GM23248 (cell line): ENCODE measurements at regions not wholly inside any gene's neighbourhood (a gene's known extent, or its start where the extent isn't known, plus 50 kb on each side); places are given as distances from the start of the nearest gene placed in this dataset.

Source experiments
- EZH2 ChIP-seq: fragments of 200-600 bp; sonication (generic); IDR thresholded peaks from 2 replicates; pipeline ENCODE4 v1.6.1; 2018; ENCODE audit warnings: antibody characterized with exemption, mild to moderate bottlenecking; ENCODE audit not compliant: insufficient read depth, poor library complexity, severe bottlenecking
- EZH2phosphoT487 ChIP-seq: fragments of 200-600 bp; sonication (generic); IDR thresholded peaks from 2 replicates; pipeline ENCODE4 v1.6.1; 2018; ENCODE audit warnings: antibody characterized with exemption, moderate library complexity, mild to moderate bottlenecking, low read depth; ENCODE audit not compliant: insufficient read depth

DNA sequence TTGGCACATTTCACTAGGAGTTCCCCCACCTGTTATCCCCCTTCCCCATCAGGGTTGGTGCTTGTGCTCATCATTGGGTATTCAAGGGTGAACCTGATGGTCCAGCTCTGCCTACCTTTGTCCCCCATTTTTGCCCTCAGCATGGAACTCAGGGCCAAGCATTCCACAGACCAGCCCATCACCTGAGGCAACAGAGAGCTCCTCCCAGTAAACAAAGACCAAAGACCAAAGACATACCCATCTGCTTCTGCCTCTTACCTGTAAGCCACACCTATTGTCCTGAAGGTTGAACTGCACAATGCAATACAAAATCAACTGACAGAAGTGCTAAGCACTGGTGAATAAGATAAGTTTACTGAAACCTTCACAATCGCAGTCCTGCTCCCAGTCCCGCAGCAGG is 237.5 kb downstream of the PAPSS1 start:
- no peak for TF ChIP-seq EZH2phosphoT487
- TF ChIP-seq EZH2, result no peak
